ENCODE measurements at regions not wholly inside any gene's neighbourhood (a gene's known extent, or its start where the extent isn't known, plus 50 kb on each side); places are given as distances from the start of the nearest gene placed in this dataset.

DNA sequence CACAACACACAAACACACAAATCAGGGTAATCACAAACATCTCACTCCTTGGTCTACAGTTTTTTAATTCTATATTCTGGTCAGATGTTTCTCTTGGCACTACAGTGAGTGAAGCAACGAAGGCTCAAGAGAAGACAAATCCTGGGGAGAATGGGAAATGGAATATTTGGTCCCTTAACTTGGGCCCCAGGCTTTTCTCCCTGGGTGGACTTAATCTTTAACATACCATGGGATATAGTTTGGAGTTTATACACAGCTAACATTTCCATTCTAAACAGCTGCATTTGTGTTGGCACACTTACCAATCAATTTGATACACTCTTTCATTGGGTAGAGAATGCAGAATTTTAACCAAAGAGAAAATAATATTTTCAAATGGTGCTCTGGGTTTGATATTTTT lies 1132.6 kb upstream of the SLC10A2 start:
- no peak for DNase-seq

- DNase-seq, result no peak
Measured at GRCh38 chr13:104196611-104197010, 1130.4 kb upstream of the SLC10A2 start.

DNA sequence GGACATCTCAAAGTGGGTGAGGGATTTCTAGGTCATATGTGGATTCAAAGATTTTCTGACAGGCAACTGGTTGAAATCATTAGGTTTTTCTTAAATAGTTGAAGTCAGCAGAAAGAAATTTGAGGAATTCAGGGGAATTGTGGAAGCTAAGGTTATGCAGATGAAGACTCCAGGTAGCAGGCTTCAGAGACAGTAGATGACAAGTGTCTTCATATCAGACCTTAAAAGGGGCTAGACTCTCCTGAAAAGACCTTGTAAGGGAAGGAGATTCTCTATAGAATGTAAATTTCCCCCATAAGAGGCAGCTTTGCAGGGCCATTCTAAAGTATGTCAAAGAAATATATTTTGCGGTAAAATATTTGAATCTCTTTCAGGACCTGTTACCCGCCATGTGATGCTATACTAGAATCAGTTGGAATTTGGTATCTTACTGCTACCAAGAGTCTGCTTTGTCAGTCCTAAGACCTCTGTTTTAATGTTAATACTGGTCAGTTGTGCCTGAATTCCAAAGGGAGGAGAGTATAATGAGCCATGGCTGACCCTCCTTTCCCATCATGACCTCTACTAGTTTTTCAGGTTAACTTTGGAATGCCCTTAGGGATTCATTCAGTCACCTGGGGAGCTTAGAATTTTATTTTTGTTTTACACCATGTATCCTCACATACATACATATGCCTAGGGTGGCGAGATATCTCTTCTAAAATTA lies 1115.5 kb upstream of the SLC10A2 start:
- DNase-seq, result no peak

- no peak for DNase-seq
Measured at GRCh38 chr13:104170980-104171555, 1104.9 kb upstream of the SLC10A2 start.

GRCh38 chr13:104163866-104164630 lies 1097.8 kb upstream of the SLC10A2 start:
- no peak for DNase-seq

GRCh38 chr13:104160536-104160935 lies 1094.3 kb upstream of the SLC10A2 start:
- DNase-seq, result no peak

GRCh38 chr13:104143760-104144416 lies 1077.7 kb upstream of the SLC10A2 start:
- no peak for DNase-seq

DNA sequence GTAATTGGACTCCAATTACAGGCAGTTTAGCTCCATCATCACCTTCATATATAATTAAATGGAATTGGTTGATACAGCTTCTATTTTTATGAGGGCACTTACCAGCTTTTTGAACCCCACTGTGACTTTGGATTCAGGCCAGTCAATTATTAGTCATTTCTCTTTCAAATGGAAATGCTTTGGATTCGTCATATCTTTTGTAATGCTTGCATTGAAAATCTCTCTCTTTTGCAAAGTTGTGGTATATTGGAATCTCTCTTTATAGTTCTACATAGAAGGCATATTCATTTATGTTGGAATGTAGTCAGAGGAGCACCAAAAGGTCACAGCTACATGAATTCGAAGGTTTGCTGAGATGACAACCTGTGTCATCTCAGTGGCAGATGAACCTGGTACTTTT lies 1074.3 kb upstream of the SLC10A2 start:
- DNase-seq, result no peak

DNA sequence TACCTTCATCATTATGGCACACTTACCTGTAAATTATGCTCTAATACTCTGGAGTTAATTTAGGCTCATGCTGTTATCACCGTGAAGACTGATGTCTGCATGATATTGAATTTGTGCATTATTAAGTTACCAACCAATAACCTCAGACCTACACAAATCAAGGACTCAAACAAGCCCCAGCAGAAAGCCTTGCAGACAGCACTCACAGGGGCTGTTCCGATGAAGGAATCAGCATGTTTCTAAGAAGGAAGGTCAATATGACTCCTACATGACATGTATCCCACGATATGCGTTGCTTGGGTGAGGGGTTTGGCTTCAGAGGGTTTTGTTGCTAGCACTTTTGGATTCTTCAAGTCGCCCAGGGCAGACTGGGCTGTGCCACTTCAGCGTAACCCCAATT lies 1071.2 kb upstream of the SLC10A2 start:
- no peak for DNase-seq

DNA sequence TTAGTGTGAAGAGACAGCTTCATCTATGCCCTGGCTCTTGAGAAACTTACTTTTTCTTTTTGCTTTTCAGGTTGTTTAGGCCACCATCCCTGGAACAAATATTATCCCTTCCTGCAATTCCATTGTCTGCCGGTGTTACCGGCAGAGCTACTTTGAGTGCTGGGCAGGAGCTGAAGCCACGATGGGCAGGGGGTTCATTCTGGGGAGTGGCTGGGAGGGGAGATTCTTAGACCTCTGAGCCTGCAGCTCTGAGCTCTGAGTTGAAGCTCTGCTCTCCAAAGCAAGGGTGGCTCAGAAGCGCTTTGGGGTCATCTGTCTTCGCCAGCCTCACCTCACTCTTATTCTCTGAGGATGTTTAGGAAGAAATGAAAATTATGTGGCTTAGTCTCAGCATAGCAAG lies 1066.6 kb upstream of the SLC10A2 start:
- no peak for DNase-seq

DNA sequence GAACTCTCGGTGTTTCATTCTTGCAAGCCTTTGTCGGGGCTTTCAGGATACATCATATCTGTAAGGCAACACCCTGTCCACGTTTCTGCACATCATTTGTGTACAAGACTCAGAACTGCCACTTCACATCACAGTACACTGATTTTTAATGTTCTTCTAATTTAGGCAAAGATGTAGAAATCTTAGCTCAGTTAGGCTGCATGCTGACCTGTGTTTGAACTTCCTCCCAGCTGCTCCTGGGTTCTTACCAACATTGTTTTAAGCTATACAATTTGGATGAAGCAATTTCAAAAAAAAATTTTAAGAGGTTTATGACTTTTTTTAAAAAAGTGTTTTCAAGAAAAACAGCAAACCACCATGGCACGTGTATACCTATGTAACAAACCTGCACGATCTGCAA lies 1047.9 kb upstream of the SLC10A2 start:
- DNase-seq, result no peak

DNA sequence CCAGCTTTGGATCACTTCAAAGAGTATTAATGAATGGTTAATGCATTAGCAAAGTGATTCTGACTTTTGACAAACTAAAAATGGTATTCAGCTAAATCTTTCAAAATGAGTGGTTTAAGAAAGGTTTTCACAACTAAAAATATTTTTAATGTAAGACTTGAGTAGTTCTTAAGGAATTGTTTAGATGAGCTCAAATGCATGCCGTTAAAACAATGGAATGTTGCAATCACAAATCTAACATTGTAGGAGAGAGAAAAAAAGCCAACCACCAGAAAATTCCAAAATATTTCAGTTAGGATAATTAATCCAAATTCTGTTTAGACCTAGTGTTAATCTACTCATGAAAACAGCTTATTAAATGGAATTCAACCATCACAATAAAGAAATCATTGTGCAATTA lies 1044.8 kb upstream of the SLC10A2 start:
- no peak for DNase-seq

DNA sequence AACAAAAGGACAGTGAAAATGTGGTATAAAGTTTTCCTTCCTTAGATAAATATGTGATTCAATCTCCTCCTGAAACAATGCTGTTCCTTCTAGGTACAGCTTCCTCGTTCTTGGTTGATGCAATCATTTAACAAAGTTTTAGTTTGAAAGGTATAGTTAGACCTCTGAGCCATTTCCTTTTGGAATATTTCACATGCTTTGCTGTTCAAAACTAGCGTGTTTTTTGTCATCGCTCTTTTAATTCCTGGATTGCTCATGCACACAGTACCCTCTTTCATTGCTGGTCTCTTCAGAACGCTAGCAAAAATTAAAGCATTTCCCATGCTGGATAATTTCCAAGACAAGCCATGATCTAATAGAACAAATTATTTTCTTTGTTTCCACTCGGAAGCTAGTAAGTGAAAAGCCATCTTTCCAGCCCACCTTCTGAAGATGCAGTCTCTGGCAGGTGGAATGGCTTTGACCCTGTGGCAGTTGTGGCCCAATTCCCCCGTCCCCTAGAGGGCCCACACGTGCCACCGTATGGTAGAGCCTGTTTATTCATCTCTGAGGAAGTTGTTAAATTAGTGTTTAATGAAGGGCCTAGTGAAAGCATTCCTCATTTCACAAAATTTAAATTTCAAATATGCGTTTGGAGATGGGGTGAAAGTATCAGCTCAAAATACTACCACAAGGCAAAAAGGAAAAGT lies 1040.6 kb upstream of the SLC10A2 start:
- DNase-seq, result no peak

- no peak for DNase-seq
Measured at GRCh38 chr13:104105418-104106355, 1039.5 kb upstream of the SLC10A2 start.

DNA sequence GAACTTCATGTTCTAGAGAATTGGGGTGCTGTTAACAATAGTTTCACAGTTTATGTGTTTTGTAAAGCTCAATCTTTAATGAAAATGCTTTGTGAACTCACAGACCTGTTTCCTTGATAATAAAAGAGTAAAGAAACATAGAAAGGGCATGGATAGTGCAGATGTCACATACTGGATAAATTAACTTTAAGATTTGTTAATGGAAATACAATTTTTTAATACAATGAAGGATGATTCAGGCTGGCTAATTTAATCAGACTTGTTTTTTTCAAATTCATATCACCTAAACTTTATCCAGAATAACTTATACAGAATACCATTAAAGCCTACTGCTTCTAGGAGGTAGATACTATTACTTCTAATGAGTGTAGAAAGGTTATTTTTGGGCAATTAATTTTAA lies 1033.5 kb upstream of the SLC10A2 start:
- no peak for DNase-seq

- no peak for DNase-seq
Measured at GRCh38 chr13:104098421-104098820, 1032.2 kb upstream of the SLC10A2 start.

- DNase-seq, result no peak
Measured at GRCh38 chr13:104086759-104087158, 1020.5 kb upstream of the SLC10A2 start.

- no peak for DNase-seq
Measured at GRCh38 chr13:104086210-104086609, 1020.0 kb upstream of the SLC10A2 start.

DNA sequence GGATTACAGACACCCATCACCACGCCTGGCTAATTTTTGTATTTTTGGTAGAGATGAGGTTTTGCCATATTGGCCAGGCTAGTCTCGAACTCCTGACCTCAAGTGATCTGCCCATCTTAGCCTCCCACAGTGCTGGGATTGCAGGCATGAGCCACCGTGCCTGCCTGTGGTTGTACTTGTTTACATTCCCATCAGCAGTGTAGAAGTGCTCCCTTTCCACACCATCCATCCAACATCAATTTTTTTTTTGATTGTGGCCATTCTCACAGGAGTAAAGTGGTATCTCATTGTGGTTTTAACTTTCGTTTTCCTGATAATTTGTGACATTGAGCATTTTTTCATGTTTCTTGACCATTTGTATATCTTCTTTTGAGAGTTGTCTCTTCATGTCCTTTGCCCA lies 1019.4 kb upstream of the SLC10A2 start:
- no peak for DNase-seq

- DNase-seq, result no peak
Measured at GRCh38 chr13:104074326-104074725, 1008.1 kb upstream of the SLC10A2 start.

DNA sequence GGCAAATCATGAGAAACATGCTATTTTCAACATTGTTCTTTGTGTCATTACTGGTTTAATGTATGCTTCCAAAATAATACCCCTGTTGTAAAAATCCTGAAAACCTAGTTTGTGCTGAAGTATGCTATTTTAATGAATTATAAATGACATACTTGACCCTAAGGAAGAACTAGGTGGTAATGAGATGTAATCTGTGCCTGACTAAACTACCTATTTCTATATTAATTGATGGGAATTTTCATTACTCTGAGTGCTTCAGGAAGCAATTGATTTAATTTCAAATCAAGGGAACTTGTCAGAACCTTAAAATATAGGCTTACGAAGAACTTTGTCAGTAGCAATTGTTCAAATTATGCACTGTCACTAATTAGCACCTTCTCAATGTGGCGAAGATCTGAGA lies 1005.6 kb upstream of the SLC10A2 start:
- no peak for DNase-seq

DNA sequence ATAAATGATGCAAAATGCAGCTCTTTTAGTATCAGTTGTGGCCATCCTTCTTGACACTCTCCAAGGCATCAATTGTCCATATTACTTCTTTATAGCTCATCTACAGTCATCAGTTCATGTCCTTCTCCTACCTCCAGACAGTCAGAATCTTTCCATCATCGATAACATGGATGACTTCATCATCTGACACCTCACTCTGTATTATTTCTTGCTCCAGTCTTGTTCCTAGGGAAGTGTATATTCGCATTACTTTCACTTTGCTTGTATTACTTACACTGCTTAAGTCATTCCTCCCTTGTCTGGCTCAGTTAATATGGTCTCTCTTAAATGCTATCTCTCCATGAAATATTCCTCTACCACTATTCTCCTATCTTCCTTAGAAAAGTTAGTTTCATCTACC lies 999.1 kb upstream of the SLC10A2 start:
- no peak for DNase-seq
